H1 (cell line): ENCODE measurements at regions not wholly inside any gene's neighbourhood (a gene's known extent, or its start where the extent isn't known, plus 50 kb on each side); places are given as distances from the start of the nearest gene placed in this dataset.

Source experiments
- CTCF ChIA-PET: fragments of 300-600 bp; sonication (Branson Sonifier 250); formaldehyde crosslinking; loops from one replicate; lab custom pipeline; 2021; ENCODE audit not compliant: partially characterized antibody; lab: Charles Lee
- POLR2A ChIA-PET: fragments of 300-600 bp; sonication (Branson Sonifier 250); formaldehyde crosslinking; loops from one replicate; lab custom pipeline; 2021; ENCODE audit warnings: inconsistent platforms; ENCODE audit not compliant: partially characterized antibody; lab: Charles Lee
- DNase-seq, 2 experiments: peaks; one replicate each; pipeline versions ENCODE4 v3.0.0 to v3.0.0-alpha.2; 2010 to 2022; ENCODE audit warnings: low spot score in 2 of 2, low read depth in 1 of 2, mixed read lengths in 1 of 2
- FAIRE-seq: peaks from 2 replicates; lab custom pipeline; 2011; peaks lifted over from hg19 to GRCh38; lab: Jason Lieb, UNC
- H2AFZ ChIP-seq: 2 replicates; pipeline ENCODE4 v1.8.1; 2012; ENCODE audit warnings: low read length, inconsistent platforms
- H2AK5ac ChIP-seq: 2 replicates; pipeline ENCODE4 v1.6.1; 2013; ENCODE audit warnings: low read depth, low read length
- H2BK120ac ChIP-seq: replicated peaks from 2 replicates; pipeline ENCODE3; 2013; ENCODE audit warnings: low read depth, low read length, inconsistent platforms
- H2BK12ac ChIP-seq: 2 replicates; pipeline ENCODE4 v1.6.1; 2013; ENCODE audit warnings: low read depth, low read length
- H2BK15ac ChIP-seq: 2 replicates; pipeline ENCODE4 v1.6.1; 2013; ENCODE audit warnings: low read length
- H2BK20ac ChIP-seq: 2 replicates; pipeline ENCODE4 v1.6.1; 2013; ENCODE audit warnings: low read length
- H2BK5ac ChIP-seq: 2 replicates; pipeline ENCODE4 v1.6.1; 2013; ENCODE audit warnings: low read depth, low read length
- H3K14ac ChIP-seq: 2 replicates; pipeline ENCODE4 v1.6.1; 2013; ENCODE audit warnings: inconsistent platforms; ENCODE audit not compliant: insufficient read length
- H3K18ac ChIP-seq: 2 replicates; pipeline ENCODE4 v1.6.1; 2013; ENCODE audit warnings: low read length; ENCODE audit errors: extremely low read depth
- H3K23ac ChIP-seq: 2 replicates; pipeline ENCODE4 v1.6.1; 2013; ENCODE audit warnings: inconsistent platforms; ENCODE audit not compliant: insufficient read length
- H3K23me2 ChIP-seq: 2 replicates; pipeline ENCODE4 v1.6.1; 2013; ENCODE audit warnings: low read depth, low read length
- H3K27ac ChIP-seq: 2 replicates; pipeline ENCODE4 v1.6.1; 2011; ENCODE audit warnings: low read depth, low read length, inconsistent platforms
- H3K27me3 ChIP-seq, 4 experiments: replicated peaks in 1 of 4; 1 replicate in 1 of 4; 2 replicates in 3 of 4; pipeline versions ENCODE4 v1.6.1 to v1.8.1; 2011 to 2013; ENCODE audit warnings: low read length in 3 of 4, mild to moderate bottlenecking in 3 of 4, inconsistent platforms in 2 of 4, mixed read lengths in 2 of 4, moderate library complexity in 1 of 4; ENCODE audit not compliant: control insufficient read depth in 3 of 4, insufficient read depth in 3 of 4; ENCODE audit errors: extremely low read depth in 1 of 4
- H3K36me3 ChIP-seq, 4 experiments: 2 replicates each; pipeline versions ENCODE4 v1.6.1 to v1.8.1; 2011 to 2013; ENCODE audit warnings: mild to moderate bottlenecking in 4 of 4, low read length in 3 of 4, moderate library complexity in 2 of 4, control low read depth in 1 of 4, inconsistent platforms in 1 of 4; ENCODE audit not compliant: insufficient read depth in 4 of 4, control insufficient read depth in 2 of 4
- H3K4ac ChIP-seq: replicated peaks from 2 replicates; pipeline ENCODE3; 2013; ENCODE audit warnings: low read length, low read depth, mixed read lengths, inconsistent platforms; ENCODE audit not compliant: insufficient read length
- H3K4me1 ChIP-seq, 4 experiments: replicated peaks in 1 of 4; 1 replicate in 1 of 4; 2 replicates in 3 of 4; pipeline versions ENCODE4 v1.6.1 to v1.8.1; 2011 to 2013; ENCODE audit warnings: low read length in 3 of 4, inconsistent platforms in 2 of 4, mixed read lengths in 1 of 4; ENCODE audit not compliant: insufficient read depth in 4 of 4, control insufficient read depth in 3 of 4
- H3K4me2 ChIP-seq, 2 experiments: 2 replicates each; pipeline versions ENCODE4 v1.6.1 to v1.8.1; 2011 to 2013; ENCODE audit warnings: low read depth in 2 of 2, low read length in 2 of 2, control low read depth in 1 of 2, inconsistent platforms in 1 of 2, mild to moderate bottlenecking in 1 of 2; ENCODE audit not compliant: insufficient read depth in 1 of 2
- H3K4me3 ChIP-seq, 4 experiments: fragments of 200-600, 300-600 bp in 1 of 4; sonication (generic), shearing (Covaris generic), sonication (Bioruptor Twin) in 1 of 4; 2 replicates each; pipeline versions ENCODE4 v1.5.1 to v1.8.1; 2011 to 2016; ENCODE audit warnings: low read length in 4 of 4, low read depth in 3 of 4, control low read depth in 2 of 4, inconsistent platforms in 2 of 4, mild to moderate bottlenecking in 2 of 4, mixed read lengths in 1 of 4, moderate library complexity in 1 of 4; ENCODE audit not compliant: insufficient read depth in 2 of 4; ENCODE audit errors: extremely low read depth in 1 of 4
- H3K56ac ChIP-seq: replicated peaks from 2 replicates; pipeline ENCODE3; 2013; ENCODE audit warnings: low read depth, mild to moderate bottlenecking, mixed read lengths, low read length, inconsistent platforms; ENCODE audit not compliant: insufficient read length
- H3K79me1 ChIP-seq: 2 replicates; pipeline ENCODE4 v1.6.1; 2013; ENCODE audit warnings: low read depth, low read length, control low read depth
- H3K79me2 ChIP-seq, 2 experiments: 2 replicates each; pipeline versions ENCODE4 v1.6.1 to v1.8.1; 2012 to 2013; ENCODE audit warnings: low read length in 2 of 2, mild to moderate bottlenecking in 2 of 2, inconsistent platforms in 1 of 2; ENCODE audit not compliant: insufficient read depth in 2 of 2, control insufficient read depth in 1 of 2
- H3K9ac ChIP-seq, 4 experiments: replicated peaks in 1 of 4; 1 replicate in 1 of 4; 2 replicates in 3 of 4; pipeline versions ENCODE4 v1.6.1 to v1.8.1; 2011 to 2013; ENCODE audit warnings: low read depth in 3 of 4, low read length in 3 of 4, control low read depth in 2 of 4, mild to moderate bottlenecking in 2 of 4, moderate library complexity in 2 of 4, inconsistent platforms in 1 of 4; ENCODE audit errors: extremely low read depth in 1 of 4
- H3K9me3 ChIP-seq, 2 experiments: 2 replicates each; pipeline versions ENCODE4 v1.6.1 to v1.8.1; 2012 to 2013; ENCODE audit warnings: mild to moderate bottlenecking in 2 of 2, moderate library complexity in 2 of 2, control low read depth in 1 of 2, inconsistent platforms in 1 of 2, low read depth in 1 of 2, low read length in 1 of 2, mixed read lengths in 1 of 2; ENCODE audit not compliant: insufficient read depth in 2 of 2
- H4K20me1 ChIP-seq, 2 experiments: replicated peaks in 1 of 2; 2 replicates each; pipeline versions ENCODE3 to v1.8.1; 2011 to 2013; ENCODE audit warnings: inconsistent platforms in 2 of 2, low read length in 2 of 2, mild to moderate bottlenecking in 1 of 2; ENCODE audit not compliant: insufficient read depth in 2 of 2, control insufficient read depth in 1 of 2
- H4K5ac ChIP-seq: 2 replicates; pipeline ENCODE4 v1.6.1; 2013; ENCODE audit warnings: low read length, low read depth, mixed read lengths, inconsistent platforms; ENCODE audit not compliant: insufficient read length
- H4K8ac ChIP-seq: 2 replicates; pipeline ENCODE4 v1.8.0; 2013; ENCODE audit warnings: mild to moderate bottlenecking, moderate library complexity, low read length, inconsistent platforms; ENCODE audit not compliant: insufficient read depth; ENCODE audit errors: extremely low read depth
- H4K91ac ChIP-seq: replicated peaks from 2 replicates; pipeline ENCODE3; 2013; ENCODE audit warnings: low read length, mixed read lengths, inconsistent platforms; ENCODE audit not compliant: insufficient read length
- BACH1 ChIP-seq: IDR thresholded peaks from 2 replicates; pipeline ENCODE4 v1.6.1; 2012; ENCODE audit warnings: low read length, improper control_type of control experiment
- CHD1 ChIP-seq: IDR thresholded peaks from 2 replicates; pipeline ENCODE4 v1.6.1; 2012; ENCODE audit warnings: low read depth, low read length, improper control_type of control experiment
- CREB1 ChIP-seq: IDR thresholded peaks from 2 replicates; pipeline ENCODE4 v1.6.1; 2012; ENCODE audit warnings: inconsistent platforms
- FOSL1 ChIP-seq: IDR thresholded peaks from 2 replicates; pipeline ENCODE4 v1.6.1; 2011; ENCODE audit warnings: mild to moderate bottlenecking, low read depth, low read length, moderate library complexity; ENCODE audit not compliant: insufficient read depth
- HDAC2 ChIP-seq, 2 experiments: fragments of 300-600 bp in 1 of 2; sonication (generic) in 1 of 2; IDR thresholded peaks; 2 replicates each; pipeline ENCODE4 v1.6.1; 2011 to 2012; ENCODE audit warnings: low read depth in 2 of 2, low read length in 2 of 2, mild to moderate bottlenecking in 2 of 2, moderate library complexity in 2 of 2, borderline replicate concordance in 1 of 2, inconsistent platforms in 1 of 2
- KDM1A ChIP-seq: fragments of 200-600, 300-600 bp; sonication (generic); IDR thresholded peaks from 2 replicates; pipeline ENCODE4 v1.7.1; 2016; ENCODE audit warnings: mild to moderate bottlenecking, low read length, borderline replicate concordance
- KDM4A ChIP-seq: IDR thresholded peaks from one replicate; pipeline ENCODE4 v1.7.1; 2012; ENCODE audit warnings: low read depth, mild to moderate bottlenecking, moderate library complexity, low read length, inconsistent platforms; ENCODE audit not compliant: severe bottlenecking
- NANOG ChIP-seq: IDR thresholded peaks from 2 replicates; pipeline ENCODE4 v1.6.1; 2011; ENCODE audit warnings: low read length, low read depth, mild to moderate bottlenecking, inconsistent platforms; ENCODE audit not compliant: insufficient read depth, poor library complexity, severe bottlenecking
- NRF1 ChIP-seq: IDR thresholded peaks from 2 replicates; pipeline ENCODE4 v1.6.1; 2011; ENCODE audit warnings: mild to moderate bottlenecking, low read depth, low read length, improper control_type of control experiment
- POLR2A ChIP-seq, 2 experiments: IDR thresholded peaks; 1 replicate in 1 of 2; 2 replicates in 1 of 2; pipeline ENCODE4 v1.6.1; 2011; ENCODE audit warnings: low read depth in 2 of 2, low read length in 2 of 2, mild to moderate bottlenecking in 2 of 2; ENCODE audit errors: control extremely low read depth in 1 of 2
- POU5F1 ChIP-seq: IDR thresholded peaks from 2 replicates; pipeline ENCODE4 v1.6.1; 2011; ENCODE audit warnings: low read depth, mild to moderate bottlenecking, low read length, moderate library complexity
- SAP30 ChIP-seq: fragments of 300-600 bp; sonication (generic); IDR thresholded peaks from 2 replicates; pipeline ENCODE4 v1.7.1; 2012; ENCODE audit warnings: low read length, moderate library complexity, mild to moderate bottlenecking, inconsistent platforms; ENCODE audit not compliant: insufficient read depth, insufficient replicate concordance
- SIRT6 ChIP-seq: IDR thresholded peaks from one replicate; pipeline ENCODE4 v1.7.1; 2012; ENCODE audit warnings: low read length, inconsistent platforms
- TAF1 ChIP-seq: IDR thresholded peaks from 2 replicates; pipeline ENCODE4 v1.6.1; 2011; ENCODE audit warnings: mild to moderate bottlenecking, low read depth, low read length
- TEAD4 ChIP-seq: IDR thresholded peaks from 2 replicates; pipeline ENCODE4 v1.6.1; 2012; ENCODE audit warnings: low read depth, low read length, inconsistent platforms, mixed read lengths
- WGBS, 2 experiments: shearing (Covaris generic) in 1 of 2; methylation state at CpG; one replicate each; pipeline versions ENCODE4 v1.1.6 to v1.1.7; 2013 to 2015; ENCODE audit warnings: low lambda C conversion rate in 2 of 2, mixed read lengths in 2 of 2, inconsistent platforms in 1 of 2, low coverage in 1 of 2, missing lambda C conversion rate in 1 of 2; ENCODE audit not compliant: insufficient replicate concordance in 2 of 2, insufficient coverage in 1 of 2, insufficient read length in 1 of 2; ENCODE audit errors: extremely low coverage in 1 of 2, missing lambda C conversion rate in 1 of 2; 5-methylcytosine and 5-hydroxymethylcytosine counted together

- no peak overlapping the region for H2BK15ac ChIP-seq
- no peak overlapping the region for H3K14ac ChIP-seq
- H4K91ac ChIP-seq, result no peak overlapping the region
- H2BK120ac ChIP-seq, result no peak overlapping the region
- no peak overlapping the region for H3K9ac ChIP-seq
- no peak overlapping the region for H3K56ac ChIP-seq
- H3K18ac ChIP-seq, result no peak overlapping the region
- DNase-seq (no peak), FAIRE-seq (no peak)
- ChIA-PET POLR2A (no interaction called here), CTCF (interaction anchor here (1.6 kb wide), 1 partner anchor 68 kb away, joined by 4 read pairs; no protein-coding TSS in a partner anchor)
- H3K4me3 ChIP-seq, result no peak overlapping the region
- H3K4me1 ChIP-seq, result no peaks in the 10 kb centered on the region
- 82% methylated on average over 2 of the region's 2 CpGs; no CpG with 5 or more reads in 1 of the 2 experiments for WGBS, 2 experiments
- no peak overlapping the region for H3K4me2 ChIP-seq
- no peak overlapping the region for H3K23ac ChIP-seq
- no peak overlapping the region for H2AK5ac ChIP-seq
- H4K5ac ChIP-seq, result no peak overlapping the region
- H2AFZ ChIP-seq, result no peak overlapping the region
- no peaks in the 10 kb centered on the region for H3K79me1 ChIP-seq
- no peak overlapping the region for H2BK20ac ChIP-seq
- no peak overlapping the region for H3K4ac ChIP-seq
- H2BK12ac ChIP-seq, result no peak overlapping the region
- H3K27ac ChIP-seq, result no peak overlapping the region
- no peaks in the 10 kb centered on the region for H3K23me2 ChIP-seq
- H4K20me1 ChIP-seq, result no peaks in the 10 kb centered on the region
- peaks cover 0 to 1% (median 0%) of the 10 kb centered on the region in 4 experiments; a peak in 2 of 7 replicates for H3K27me3 ChIP-seq
- no peak overlapping the region for H2BK5ac ChIP-seq
- H4K8ac ChIP-seq, result no peak overlapping the region
- no peaks in the 10 kb centered on the region for H3K79me2 ChIP-seq
- H3K9me3 ChIP-seq, result peaks cover under 1 to 6% of the 10 kb centered on the region in 2 experiments
- H3K36me3 ChIP-seq, result peaks cover 0 to 5% (median 0%) of the 10 kb centered on the region in 4 experiments; a peak in 2 of 8 replicates
- TF ChIP-seq CHD1 (no peak), FOSL1 (no peak), POU5F1 (no peak), SAP30 (no peak), TEAD4 (no peak), NANOG (no peak), KDM1A (no peak), HDAC2 (IDR thresholded peaks at IDR 0.05; ENCODE audit: borderline replicate concordance in 1 of 2, low read depth in 2 of 2, low read length in 2 of 2) (no peak), CREB1 (no peak), TAF1 (no peak), KDM4A (no peak), NRF1 (no peak), POLR2A (IDR thresholded peaks at IDR 0.05; ENCODE audit: control extremely low read depth in 1 of 2, low read depth in 2 of 2, low read length in 2 of 2) (no peak), SIRT6 (no peak), BACH1 (no peak)
These were observed 98.9 kb downstream of the SPRY1 start for GRCh38 chr4:123495530-123495929.
